H1 (cell line): ENCODE measurements at regions not wholly inside any gene's neighbourhood (a gene's known extent, or its start where the extent isn't known, plus 50 kb on each side); places are given as distances from the start of the nearest gene placed in this dataset.

ENCODE experiments used
- CTCF ChIA-PET: fragments of 300-600 bp; sonication (Branson Sonifier 250); formaldehyde crosslinking; loops from one replicate; lab custom pipeline; 2021; ENCODE audit not compliant: partially characterized antibody; lab: Charles Lee
- POLR2A ChIA-PET: fragments of 300-600 bp; sonication (Branson Sonifier 250); formaldehyde crosslinking; loops from one replicate; lab custom pipeline; 2021; ENCODE audit warnings: inconsistent platforms; ENCODE audit not compliant: partially characterized antibody; lab: Charles Lee
- DNase-seq, 2 experiments: peaks; one replicate each; pipeline versions ENCODE4 v3.0.0 to v3.0.0-alpha.2; 2010 to 2022; ENCODE audit warnings: low spot score in 2 of 2, low read depth in 1 of 2, mixed read lengths in 1 of 2
- FAIRE-seq: peaks from 2 replicates; lab custom pipeline; 2011; peaks lifted over from hg19 to GRCh38; lab: Jason Lieb, UNC
- H2AFZ ChIP-seq: 2 replicates; pipeline ENCODE4 v1.8.1; 2012; ENCODE audit warnings: low read length, inconsistent platforms
- H2AK5ac ChIP-seq: 2 replicates; pipeline ENCODE4 v1.6.1; 2013; ENCODE audit warnings: low read depth, low read length
- H2BK120ac ChIP-seq: replicated peaks from 2 replicates; pipeline ENCODE3; 2013; ENCODE audit warnings: low read depth, low read length, inconsistent platforms
- H2BK12ac ChIP-seq: 2 replicates; pipeline ENCODE4 v1.6.1; 2013; ENCODE audit warnings: low read depth, low read length
- H2BK15ac ChIP-seq: 2 replicates; pipeline ENCODE4 v1.6.1; 2013; ENCODE audit warnings: low read length
- H2BK20ac ChIP-seq: 2 replicates; pipeline ENCODE4 v1.6.1; 2013; ENCODE audit warnings: low read length
- H2BK5ac ChIP-seq: 2 replicates; pipeline ENCODE4 v1.6.1; 2013; ENCODE audit warnings: low read depth, low read length
- H3K14ac ChIP-seq: 2 replicates; pipeline ENCODE4 v1.6.1; 2013; ENCODE audit warnings: inconsistent platforms; ENCODE audit not compliant: insufficient read length
- H3K18ac ChIP-seq: 2 replicates; pipeline ENCODE4 v1.6.1; 2013; ENCODE audit warnings: low read length; ENCODE audit errors: extremely low read depth
- H3K23ac ChIP-seq: 2 replicates; pipeline ENCODE4 v1.6.1; 2013; ENCODE audit warnings: inconsistent platforms; ENCODE audit not compliant: insufficient read length
- H3K23me2 ChIP-seq: 2 replicates; pipeline ENCODE4 v1.6.1; 2013; ENCODE audit warnings: low read depth, low read length
- H3K27ac ChIP-seq: 2 replicates; pipeline ENCODE4 v1.6.1; 2011; ENCODE audit warnings: low read depth, low read length, inconsistent platforms
- H3K27me3 ChIP-seq, 4 experiments: replicated peaks in 1 of 4; 1 replicate in 1 of 4; 2 replicates in 3 of 4; pipeline versions ENCODE4 v1.6.1 to v1.8.1; 2011 to 2013; ENCODE audit warnings: low read length in 3 of 4, mild to moderate bottlenecking in 3 of 4, inconsistent platforms in 2 of 4, mixed read lengths in 2 of 4, moderate library complexity in 1 of 4; ENCODE audit not compliant: control insufficient read depth in 3 of 4, insufficient read depth in 3 of 4; ENCODE audit errors: extremely low read depth in 1 of 4
- H3K36me3 ChIP-seq, 4 experiments: 2 replicates each; pipeline versions ENCODE4 v1.6.1 to v1.8.1; 2011 to 2013; ENCODE audit warnings: mild to moderate bottlenecking in 4 of 4, low read length in 3 of 4, moderate library complexity in 2 of 4, control low read depth in 1 of 4, inconsistent platforms in 1 of 4; ENCODE audit not compliant: insufficient read depth in 4 of 4, control insufficient read depth in 2 of 4
- H3K4ac ChIP-seq: replicated peaks from 2 replicates; pipeline ENCODE3; 2013; ENCODE audit warnings: low read length, low read depth, mixed read lengths, inconsistent platforms; ENCODE audit not compliant: insufficient read length
- H3K4me1 ChIP-seq, 4 experiments: replicated peaks in 1 of 4; 1 replicate in 1 of 4; 2 replicates in 3 of 4; pipeline versions ENCODE4 v1.6.1 to v1.8.1; 2011 to 2013; ENCODE audit warnings: low read length in 3 of 4, inconsistent platforms in 2 of 4, mixed read lengths in 1 of 4; ENCODE audit not compliant: insufficient read depth in 4 of 4, control insufficient read depth in 3 of 4
- H3K4me2 ChIP-seq, 2 experiments: 2 replicates each; pipeline versions ENCODE4 v1.6.1 to v1.8.1; 2011 to 2013; ENCODE audit warnings: low read depth in 2 of 2, low read length in 2 of 2, control low read depth in 1 of 2, inconsistent platforms in 1 of 2, mild to moderate bottlenecking in 1 of 2; ENCODE audit not compliant: insufficient read depth in 1 of 2
- H3K4me3 ChIP-seq, 4 experiments: fragments of 200-600, 300-600 bp in 1 of 4; sonication (generic), shearing (Covaris generic), sonication (Bioruptor Twin) in 1 of 4; 2 replicates each; pipeline versions ENCODE4 v1.5.1 to v1.8.1; 2011 to 2016; ENCODE audit warnings: low read length in 4 of 4, low read depth in 3 of 4, control low read depth in 2 of 4, inconsistent platforms in 2 of 4, mild to moderate bottlenecking in 2 of 4, mixed read lengths in 1 of 4, moderate library complexity in 1 of 4; ENCODE audit not compliant: insufficient read depth in 2 of 4; ENCODE audit errors: extremely low read depth in 1 of 4
- H3K56ac ChIP-seq: replicated peaks from 2 replicates; pipeline ENCODE3; 2013; ENCODE audit warnings: low read depth, mild to moderate bottlenecking, mixed read lengths, low read length, inconsistent platforms; ENCODE audit not compliant: insufficient read length
- H3K79me1 ChIP-seq: 2 replicates; pipeline ENCODE4 v1.6.1; 2013; ENCODE audit warnings: low read depth, low read length, control low read depth
- H3K79me2 ChIP-seq, 2 experiments: 2 replicates each; pipeline versions ENCODE4 v1.6.1 to v1.8.1; 2012 to 2013; ENCODE audit warnings: low read length in 2 of 2, mild to moderate bottlenecking in 2 of 2, inconsistent platforms in 1 of 2; ENCODE audit not compliant: insufficient read depth in 2 of 2, control insufficient read depth in 1 of 2
- H3K9ac ChIP-seq, 4 experiments: replicated peaks in 1 of 4; 1 replicate in 1 of 4; 2 replicates in 3 of 4; pipeline versions ENCODE4 v1.6.1 to v1.8.1; 2011 to 2013; ENCODE audit warnings: low read depth in 3 of 4, low read length in 3 of 4, control low read depth in 2 of 4, mild to moderate bottlenecking in 2 of 4, moderate library complexity in 2 of 4, inconsistent platforms in 1 of 4; ENCODE audit errors: extremely low read depth in 1 of 4
- H3K9me3 ChIP-seq, 2 experiments: 2 replicates each; pipeline versions ENCODE4 v1.6.1 to v1.8.1; 2012 to 2013; ENCODE audit warnings: mild to moderate bottlenecking in 2 of 2, moderate library complexity in 2 of 2, control low read depth in 1 of 2, inconsistent platforms in 1 of 2, low read depth in 1 of 2, low read length in 1 of 2, mixed read lengths in 1 of 2; ENCODE audit not compliant: insufficient read depth in 2 of 2
- H4K20me1 ChIP-seq, 2 experiments: replicated peaks in 1 of 2; 2 replicates each; pipeline versions ENCODE3 to v1.8.1; 2011 to 2013; ENCODE audit warnings: inconsistent platforms in 2 of 2, low read length in 2 of 2, mild to moderate bottlenecking in 1 of 2; ENCODE audit not compliant: insufficient read depth in 2 of 2, control insufficient read depth in 1 of 2
- H4K5ac ChIP-seq: 2 replicates; pipeline ENCODE4 v1.6.1; 2013; ENCODE audit warnings: low read length, low read depth, mixed read lengths, inconsistent platforms; ENCODE audit not compliant: insufficient read length
- H4K8ac ChIP-seq: 2 replicates; pipeline ENCODE4 v1.8.0; 2013; ENCODE audit warnings: mild to moderate bottlenecking, moderate library complexity, low read length, inconsistent platforms; ENCODE audit not compliant: insufficient read depth; ENCODE audit errors: extremely low read depth
- H4K91ac ChIP-seq: replicated peaks from 2 replicates; pipeline ENCODE3; 2013; ENCODE audit warnings: low read length, mixed read lengths, inconsistent platforms; ENCODE audit not compliant: insufficient read length
- BACH1 ChIP-seq: IDR thresholded peaks from 2 replicates; pipeline ENCODE4 v1.6.1; 2012; ENCODE audit warnings: low read length, improper control_type of control experiment
- CBX5 ChIP-seq: fragments of 300-800, 300-1000 bp; sonication (generic); IDR thresholded peaks from 2 replicates; pipeline ENCODE4 v1.7.1; 2016; ENCODE audit warnings: antibody characterized with exemption, low read length, low read depth
- FOSL1 ChIP-seq: IDR thresholded peaks from 2 replicates; pipeline ENCODE4 v1.6.1; 2011; ENCODE audit warnings: mild to moderate bottlenecking, low read depth, low read length, moderate library complexity; ENCODE audit not compliant: insufficient read depth
- GTF2F1 ChIP-seq: IDR thresholded peaks from 2 replicates; pipeline ENCODE4 v1.6.1; 2012; ENCODE audit warnings: low read depth, low read length, improper control_type of control experiment, borderline replicate concordance
- KDM4A ChIP-seq: IDR thresholded peaks from one replicate; pipeline ENCODE4 v1.7.1; 2012; ENCODE audit warnings: low read depth, mild to moderate bottlenecking, moderate library complexity, low read length, inconsistent platforms; ENCODE audit not compliant: severe bottlenecking
- NANOG ChIP-seq: IDR thresholded peaks from 2 replicates; pipeline ENCODE4 v1.6.1; 2011; ENCODE audit warnings: low read length, low read depth, mild to moderate bottlenecking, inconsistent platforms; ENCODE audit not compliant: insufficient read depth, poor library complexity, severe bottlenecking
- POLR2A ChIP-seq, 2 experiments: IDR thresholded peaks; 1 replicate in 1 of 2; 2 replicates in 1 of 2; pipeline ENCODE4 v1.6.1; 2011; ENCODE audit warnings: low read depth in 2 of 2, low read length in 2 of 2, mild to moderate bottlenecking in 2 of 2; ENCODE audit errors: control extremely low read depth in 1 of 2
- POU5F1 ChIP-seq: IDR thresholded peaks from 2 replicates; pipeline ENCODE4 v1.6.1; 2011; ENCODE audit warnings: low read depth, mild to moderate bottlenecking, low read length, moderate library complexity
- RBBP5 ChIP-seq: IDR thresholded peaks from 2 replicates; pipeline ENCODE4 v1.7.1; 2012; ENCODE audit warnings: low read depth, mild to moderate bottlenecking, inconsistent platforms, low read length, moderate library complexity, borderline replicate concordance
- SIN3A ChIP-seq, 2 experiments: IDR thresholded peaks in 1 of 2; conservative IDR thresholded peaks in 1 of 2; 2 replicates each; pipeline ENCODE4 v1.6.1; 2011 to 2012; ENCODE audit warnings: low read length in 2 of 2, improper control_type of control experiment in 1 of 2, low read depth in 1 of 2, mild to moderate bottlenecking in 1 of 2
- SIX5 ChIP-seq: IDR thresholded peaks from 2 replicates; pipeline ENCODE4 v1.6.1; 2011; ENCODE audit warnings: mild to moderate bottlenecking, low read depth, low read length
- WGBS, 2 experiments: shearing (Covaris generic) in 1 of 2; methylation state at CpG; one replicate each; pipeline versions ENCODE4 v1.1.6 to v1.1.7; 2013 to 2015; ENCODE audit warnings: low lambda C conversion rate in 2 of 2, mixed read lengths in 2 of 2, inconsistent platforms in 1 of 2, low coverage in 1 of 2, missing lambda C conversion rate in 1 of 2; ENCODE audit not compliant: insufficient replicate concordance in 2 of 2, insufficient coverage in 1 of 2, insufficient read length in 1 of 2; ENCODE audit errors: extremely low coverage in 1 of 2, missing lambda C conversion rate in 1 of 2; 5-methylcytosine and 5-hydroxymethylcytosine counted together
- TF ChIP-seq, protein P1 (sequence below): IDR thresholded peaks from 2 replicates; pipeline ENCODE4 v1.6.1; 2011; ENCODE audit warnings: low read length, improper control_type of control experiment

DNA sequence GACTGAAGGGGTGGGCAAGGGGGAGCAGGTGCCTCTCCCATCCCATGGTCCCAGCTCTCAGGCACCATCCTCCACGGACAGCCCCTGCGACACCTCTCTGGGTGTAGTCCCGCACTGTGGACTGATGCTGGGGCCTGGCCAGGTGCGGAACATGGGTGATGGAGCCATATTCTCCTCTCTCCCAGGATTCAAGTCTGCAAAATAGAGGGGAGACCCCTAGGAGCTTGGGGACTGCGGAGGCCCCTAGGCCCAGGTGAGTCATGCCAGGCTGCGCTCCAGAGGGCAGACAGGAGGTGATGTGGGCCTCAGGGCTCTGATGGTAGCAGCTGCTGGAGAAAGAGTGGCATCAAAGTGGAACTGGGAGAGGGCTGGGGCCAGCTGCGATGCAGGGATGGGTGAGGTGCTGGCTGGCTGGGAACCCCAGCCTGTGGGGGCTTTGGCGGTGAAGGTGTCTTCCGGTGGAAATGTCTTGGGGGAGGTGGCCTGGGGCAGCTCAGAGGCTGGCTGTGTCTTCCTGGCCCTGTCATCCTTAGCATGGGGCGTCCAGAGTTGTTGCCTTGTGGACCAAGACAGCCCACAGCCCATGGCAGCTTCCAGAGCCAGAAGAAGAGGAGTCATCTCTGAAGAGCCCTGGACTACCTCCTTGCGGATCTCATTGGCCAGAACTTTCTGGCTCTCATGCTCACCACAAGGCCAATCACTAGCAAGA is 149.1 kb downstream of the KIF26A start:
- WGBS, 2 experiments, result 80% methylated on average over 9 of the region's 11 CpGs; no CpG with 5 or more reads in 1 of the 2 experiments
- Histone ChIP-seq H3K27ac (no peak overlapping the region), H3K56ac (no peak overlapping the region), H2BK15ac (no peak overlapping the region), H3K9ac (no peak overlapping the region), H3K4me2 (no peak overlapping the region), H2BK20ac (no peak overlapping the region), H3K4me3 (no peak overlapping the region), H2AK5ac (no peak overlapping the region), H2BK120ac (no peak overlapping the region), H3K23me2 (0 out of 2 replicates have a peak, but pooled peaks cover 3% of the 10 kb centered on the region), H2AFZ (no peak overlapping the region), H3K36me3 (no peaks in the 10 kb centered on the region), H3K79me1 (no peaks in the 10 kb centered on the region), H3K9me3 (no peaks in the 10 kb centered on the region), H3K27me3 (no peaks in the 10 kb centered on the region; a peak in 1 of 7 replicates), H2BK12ac (0 out of 2 replicates have a peak overlapping the region, but pooled peaks have one; percentile 75), H4K8ac (no peak overlapping the region), H3K79me2 (no peaks in the 10 kb centered on the region), H3K14ac (no peak overlapping the region), H4K91ac (no peak overlapping the region), H4K5ac (no peak overlapping the region), H3K4ac (no peak overlapping the region), H3K18ac (peak overlapping the region; percentile 71), H2BK5ac (no peak overlapping the region), H3K4me1 (peaks cover 3 to 19% (median 17%) of the 10 kb centered on the region in 4 experiments), H3K23ac (no peak overlapping the region), H4K20me1 (no peaks in the 10 kb centered on the region)
- DNase-seq (no peak), FAIRE-seq (no peak)
- POLR2A ChIA-PET, result no interaction called here
- CTCF ChIA-PET, result interaction anchor here (1.1 to 1.2 kb wide), 2 partner anchors 52 to 68 kb away, joined by 3 read pairs; no protein-coding TSS in a partner anchor
- TF ChIP-seq GTF2F1 (no peak), SIN3A (conservative IDR thresholded peaks at IDR 0.05 in 1 of 2, IDR thresholded peaks at IDR 0.05 in 1 of 2; ENCODE audit: low read depth in 1 of 2, low read length in 2 of 2) (no peak), KDM4A (no peak), BACH1 (no peak), FOSL1 (no peak), SIX5 (no peak), POLR2A (IDR thresholded peaks at IDR 0.05; ENCODE audit: control extremely low read depth in 1 of 2, low read depth in 2 of 2, low read length in 2 of 2) (no peak), POU5F1 (no peak), RBBP5 (no peak), CBX5 (no peak), NANOG (no peak)
- TF ChIP-seq, protein P1, sequence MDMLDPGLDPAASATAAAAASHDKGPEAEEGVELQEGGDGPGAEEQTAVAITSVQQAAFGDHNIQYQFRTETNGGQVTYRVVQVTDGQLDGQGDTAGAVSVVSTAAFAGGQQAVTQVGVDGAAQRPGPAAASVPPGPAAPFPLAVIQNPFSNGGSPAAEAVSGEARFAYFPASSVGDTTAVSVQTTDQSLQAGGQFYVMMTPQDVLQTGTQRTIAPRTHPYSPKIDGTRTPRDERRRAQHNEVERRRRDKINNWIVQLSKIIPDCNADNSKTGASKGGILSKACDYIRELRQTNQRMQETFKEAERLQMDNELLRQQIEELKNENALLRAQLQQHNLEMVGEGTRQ, result no peak
